Glomerular endothelial cell (primary cell): ENCODE measurements at regions not wholly inside any gene's neighbourhood (a gene's known extent, or its start where the extent isn't known, plus 50 kb on each side); places are given as distances from the start of the nearest gene placed in this dataset.
"Not testable (repeated sequence)": the region's sequence is repeated elsewhere in the genome, so short reads cannot be mapped to it uniquely, and the experiment has no call there.

Source experiments
- DNase-seq: peaks from one replicate; pipeline ENCODE4 v3.0.0-alpha.2; 2011; ENCODE audit warnings: low read depth, low spot score; ENCODE audit errors: extremely low read depth

- no peak for DNase-seq
Observed at GRCh38 chr2:83817511-83817910, 641.6 kb downstream of the SUCLG1 start.

GRCh38 chr2:83808878-83809277 lies 650.2 kb downstream of the SUCLG1 start:
- DNase-seq = no peak

- DNase-seq = no peak
Observed at GRCh38 chr2:83802604-83803003, 656.5 kb downstream of the SUCLG1 start.

GRCh38 chr2:83795777-83796176 lies 663.3 kb downstream of the SUCLG1 start:
- DNase-seq = no peak

GRCh38 chr2:83790467-83790866 lies 668.6 kb downstream of the SUCLG1 start:
- not testable (repeated sequence) for DNase-seq

DNA sequence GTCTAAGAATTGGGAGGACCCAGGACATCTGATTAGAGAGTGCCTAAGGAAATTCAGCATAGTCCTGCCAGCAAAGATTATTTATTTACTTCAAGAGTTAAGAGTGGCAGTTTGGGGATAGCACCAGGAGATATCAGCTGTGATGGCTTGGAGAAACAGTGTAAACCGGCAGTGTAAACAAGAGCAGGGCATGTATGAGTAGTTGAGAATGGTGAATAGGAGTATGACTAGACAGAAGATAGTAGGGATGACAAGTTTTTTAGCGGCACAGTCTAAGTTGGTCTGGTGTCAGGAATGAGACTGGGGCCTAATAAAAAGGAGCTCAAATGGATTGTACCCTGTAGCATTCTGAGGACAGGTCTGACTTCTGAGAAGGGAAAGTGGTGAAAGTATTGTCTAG lies 669.4 kb downstream of the SUCLG1 start:
- DNase-seq = not testable (repeated sequence)

DNA sequence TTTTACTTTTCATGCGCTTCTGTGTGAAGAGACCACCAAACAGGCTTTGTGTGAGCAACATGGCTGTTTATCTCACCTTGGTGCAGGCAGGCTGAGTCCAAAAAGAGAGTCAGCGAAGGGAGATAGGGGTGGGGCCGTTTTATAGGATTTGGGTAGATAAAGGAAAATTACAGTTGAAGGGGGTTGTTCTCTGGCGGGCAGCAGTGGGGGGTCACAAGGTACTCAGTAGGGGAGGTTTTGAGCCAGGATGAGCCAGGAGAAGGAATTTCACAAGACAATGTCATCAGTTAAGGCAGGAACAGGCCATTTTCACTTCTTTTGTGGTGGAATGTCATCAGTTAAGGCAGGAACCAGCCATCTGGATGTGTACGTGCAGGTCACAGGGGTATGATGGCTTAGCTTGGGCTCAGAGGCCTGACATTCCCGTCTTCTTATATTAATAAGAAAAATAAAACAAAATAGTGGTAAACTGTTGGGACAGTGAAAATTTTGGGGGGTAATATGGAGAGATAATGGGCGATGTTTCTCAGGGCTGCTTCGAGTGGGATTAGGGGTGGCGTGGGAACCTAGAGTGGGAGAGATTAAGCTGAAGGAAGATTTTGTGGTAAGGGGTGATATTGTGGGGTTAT lies 670.0 kb downstream of the SUCLG1 start:
- not testable (repeated sequence) for DNase-seq

DNA sequence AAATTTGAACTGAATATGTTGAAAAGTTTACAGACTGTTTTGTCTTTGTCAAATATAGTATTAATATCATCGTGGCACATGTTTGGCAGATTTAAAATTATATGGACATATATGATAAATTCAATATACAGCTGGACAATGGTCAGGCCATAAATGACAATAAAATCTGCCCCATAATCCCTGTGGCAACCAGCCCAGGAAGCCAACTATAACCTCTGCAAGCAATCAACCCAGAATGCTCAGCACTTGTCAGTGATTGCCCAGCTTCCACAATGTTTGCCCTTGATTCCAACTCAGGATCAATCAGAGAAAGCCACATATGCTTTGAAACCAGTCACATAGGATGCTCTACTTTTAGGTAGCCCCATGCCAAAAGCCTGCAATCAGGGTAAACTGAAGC lies 671.9 kb downstream of the SUCLG1 start:
- DNase-seq = no peak

- DNase-seq = no peak
Observed at GRCh38 chr2:83786140-83786539, 672.9 kb downstream of the SUCLG1 start.

DNA sequence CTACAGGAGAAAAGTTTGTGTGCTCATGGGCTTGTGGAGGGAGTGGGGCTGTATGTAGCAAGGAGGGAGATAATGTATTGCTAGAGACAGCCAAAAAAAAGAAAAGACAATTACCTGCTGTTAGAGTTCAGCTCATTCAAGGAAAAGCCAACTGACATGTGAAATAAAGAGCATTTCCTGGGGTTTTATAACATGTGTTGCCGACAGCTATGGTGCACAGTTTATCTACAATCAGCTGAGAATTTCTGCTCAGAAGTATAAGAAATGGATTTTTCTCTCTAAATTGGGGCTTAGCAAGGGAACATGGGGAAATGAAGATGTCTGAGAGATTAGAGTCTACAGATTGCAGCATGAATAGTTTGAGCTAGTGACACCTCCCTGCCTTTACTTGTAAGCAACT lies 674.1 kb downstream of the SUCLG1 start:
- no peak for DNase-seq

DNA sequence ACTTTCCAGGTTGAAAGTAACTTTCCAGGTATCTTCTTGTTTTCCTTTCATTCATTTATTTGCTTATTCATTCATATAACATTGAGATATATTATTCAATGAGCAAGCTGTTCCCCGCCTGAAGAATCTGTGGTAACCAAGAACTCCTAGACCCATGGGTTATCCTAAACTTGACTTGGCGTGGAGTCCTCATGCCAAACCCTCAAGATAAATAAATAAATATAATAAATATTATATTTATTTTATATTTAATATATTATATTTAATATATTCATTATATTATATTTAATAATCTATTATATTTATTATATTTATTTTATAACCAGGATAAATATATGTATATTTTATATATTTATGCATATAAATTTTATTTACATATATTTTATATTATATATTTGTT lies 674.8 kb downstream of the SUCLG1 start:
- no peak for DNase-seq

GRCh38 chr2:83782122-83782521 lies 677.0 kb downstream of the SUCLG1 start:
- DNase-seq = no peak

GRCh38 chr2:83764447-83765005 lies 694.6 kb downstream of the SUCLG1 start:
- DNase-seq = no peak

- DNase-seq = no peak
Observed at GRCh38 chr2:83757329-83757728, 701.8 kb downstream of the SUCLG1 start.

DNA sequence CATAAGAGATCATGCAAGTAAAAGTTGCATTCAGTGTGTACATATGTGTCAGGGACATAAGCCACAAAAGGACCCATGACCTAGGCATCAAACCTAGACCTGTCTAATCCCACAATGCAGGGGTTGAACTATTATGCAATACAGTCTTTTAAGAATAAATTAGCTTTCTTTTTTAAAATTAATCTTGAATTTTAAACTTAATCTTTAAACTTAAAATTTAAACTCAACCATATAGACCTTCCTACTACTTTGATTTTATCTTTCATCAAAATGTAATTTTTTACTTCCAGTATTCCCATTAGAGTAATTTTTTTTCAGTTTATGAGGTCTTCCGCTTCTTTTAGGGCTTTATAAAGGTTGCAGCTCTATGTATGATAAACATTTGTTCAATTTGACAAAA lies 702.9 kb downstream of the SUCLG1 start:
- DNase-seq = no peak

GRCh38 chr2:83747141-83747540 lies 711.9 kb downstream of the SUCLG1 start:
- DNase-seq = no peak

DNA sequence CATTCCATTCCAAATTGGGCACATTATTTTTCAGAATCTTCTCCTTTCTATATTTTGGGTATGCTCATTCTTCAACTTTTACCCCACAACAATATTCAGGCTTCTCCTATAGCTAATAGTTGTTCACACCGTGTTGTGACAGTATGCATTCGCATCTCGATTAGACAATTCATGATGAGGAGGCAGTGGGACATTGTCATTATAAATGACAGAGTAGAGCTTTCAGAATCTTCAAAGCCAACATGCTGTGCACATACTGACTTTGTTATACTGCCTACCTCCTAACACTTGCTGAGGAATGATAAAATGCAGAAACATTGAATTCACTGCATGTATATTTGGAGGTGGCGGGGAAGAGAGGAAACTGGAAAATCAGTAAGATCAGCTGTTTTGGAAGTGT lies 714.2 kb downstream of the SUCLG1 start:
- DNase-seq = no peak

- no peak for DNase-seq
Observed at GRCh38 chr2:83742117-83742782, 716.8 kb downstream of the SUCLG1 start.

GRCh38 chr2:83730223-83730622 lies 728.9 kb downstream of the SUCLG1 start:
- DNase-seq = no peak

- DNase-seq = no peak
Observed at GRCh38 chr2:83725735-83726134, 733.3 kb downstream of the SUCLG1 start.

DNA sequence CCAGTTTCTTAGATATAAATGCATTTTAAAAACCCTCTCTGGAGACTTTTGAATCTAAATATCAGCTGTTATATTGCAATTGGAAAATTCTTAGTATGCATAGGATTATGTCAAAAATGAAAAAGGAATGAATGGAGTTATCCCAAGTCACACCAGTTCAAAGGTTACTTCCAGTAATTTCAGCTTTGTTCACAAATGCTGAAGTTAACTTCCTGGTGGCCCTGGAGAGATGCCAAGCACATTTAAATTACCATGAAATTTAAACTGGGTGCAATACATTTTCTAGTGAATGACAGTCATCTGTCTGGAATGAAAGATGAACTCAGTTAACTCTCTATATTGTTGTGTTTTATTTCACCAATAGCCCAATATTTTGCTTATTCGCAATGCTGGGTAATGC lies 753.9 kb downstream of the SUCLG1 start:
- no peak for DNase-seq

GRCh38 chr2:83703598-83703997 lies 755.5 kb downstream of the SUCLG1 start:
- no peak for DNase-seq
